ENCODE measurements at regions not wholly inside any gene's neighbourhood (a gene's known extent, or its start where the extent isn't known, plus 50 kb on each side); places are given as distances from the start of the nearest gene placed in this dataset.

DNA sequence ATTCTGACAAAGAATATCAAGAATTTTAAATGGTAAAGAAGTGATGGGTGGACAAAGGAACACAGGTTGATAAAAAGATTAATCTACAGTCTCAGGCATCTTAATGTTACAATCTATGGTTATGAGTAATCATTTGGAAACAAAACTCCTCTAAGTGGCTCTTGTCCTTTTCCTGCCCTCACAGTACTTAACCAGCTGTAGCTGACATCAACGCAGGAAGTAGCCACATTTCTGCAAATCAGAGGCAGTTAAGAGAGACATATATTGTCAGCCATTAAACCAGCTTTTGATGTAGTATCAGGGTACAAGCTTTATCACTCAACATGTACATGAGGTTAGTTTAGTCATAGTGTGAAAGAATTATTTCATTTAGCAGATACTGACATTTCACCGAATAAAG, 244.6 kb downstream of the NR4A2 start (continued):
- TF ChIP-seq, protein P1, sequence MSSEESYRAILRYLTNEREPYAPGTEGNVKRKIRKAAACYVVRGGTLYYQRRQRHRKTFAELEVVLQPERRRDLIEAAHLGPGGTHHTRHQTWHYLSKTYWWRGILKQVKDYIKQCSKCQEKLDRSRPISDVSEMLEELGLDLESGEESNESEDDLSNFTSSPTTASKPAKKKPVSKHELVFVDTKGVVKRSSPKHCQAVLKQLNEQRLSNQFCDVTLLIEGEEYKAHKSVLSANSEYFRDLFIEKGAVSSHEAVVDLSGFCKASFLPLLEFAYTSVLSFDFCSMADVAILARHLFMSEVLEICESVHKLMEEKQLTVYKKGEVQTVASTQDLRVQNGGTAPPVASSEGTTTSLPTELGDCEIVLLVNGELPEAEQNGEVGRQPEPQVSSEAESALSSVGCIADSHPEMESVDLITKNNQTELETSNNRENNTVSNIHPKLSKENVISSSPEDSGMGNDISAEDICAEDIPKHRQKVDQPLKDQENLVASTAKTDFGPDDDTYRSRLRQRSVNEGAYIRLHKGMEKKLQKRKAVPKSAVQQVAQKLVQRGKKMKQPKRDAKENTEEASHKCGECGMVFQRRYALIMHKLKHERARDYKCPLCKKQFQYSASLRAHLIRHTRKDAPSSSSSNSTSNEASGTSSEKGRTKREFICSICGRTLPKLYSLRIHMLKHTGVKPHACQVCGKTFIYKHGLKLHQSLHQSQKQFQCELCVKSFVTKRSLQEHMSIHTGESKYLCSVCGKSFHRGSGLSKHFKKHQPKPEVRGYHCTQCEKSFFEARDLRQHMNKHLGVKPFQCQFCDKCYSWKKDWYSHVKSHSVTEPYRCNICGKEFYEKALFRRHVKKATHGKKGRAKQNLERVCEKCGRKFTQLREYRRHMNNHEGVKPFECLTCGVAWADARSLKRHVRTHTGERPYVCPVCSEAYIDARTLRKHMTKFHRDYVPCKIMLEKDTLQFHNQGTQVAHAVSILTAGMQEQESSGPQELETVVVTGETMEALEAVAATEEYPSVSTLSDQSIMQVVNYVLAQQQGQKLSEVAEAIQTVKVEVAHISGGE (tag by site-specific recombination; conservative IDR thresholded peaks at IDR 0.05; ENCODE audit: low read depth) = no peak
- TF ChIP-seq ZNF664 (tag by site-specific recombination; IDR thresholded peaks at IDR 0.05) (no peak), GLI4 (tag by site-specific recombination; IDR thresholded peaks at IDR 0.05) (no peak)

DNA sequence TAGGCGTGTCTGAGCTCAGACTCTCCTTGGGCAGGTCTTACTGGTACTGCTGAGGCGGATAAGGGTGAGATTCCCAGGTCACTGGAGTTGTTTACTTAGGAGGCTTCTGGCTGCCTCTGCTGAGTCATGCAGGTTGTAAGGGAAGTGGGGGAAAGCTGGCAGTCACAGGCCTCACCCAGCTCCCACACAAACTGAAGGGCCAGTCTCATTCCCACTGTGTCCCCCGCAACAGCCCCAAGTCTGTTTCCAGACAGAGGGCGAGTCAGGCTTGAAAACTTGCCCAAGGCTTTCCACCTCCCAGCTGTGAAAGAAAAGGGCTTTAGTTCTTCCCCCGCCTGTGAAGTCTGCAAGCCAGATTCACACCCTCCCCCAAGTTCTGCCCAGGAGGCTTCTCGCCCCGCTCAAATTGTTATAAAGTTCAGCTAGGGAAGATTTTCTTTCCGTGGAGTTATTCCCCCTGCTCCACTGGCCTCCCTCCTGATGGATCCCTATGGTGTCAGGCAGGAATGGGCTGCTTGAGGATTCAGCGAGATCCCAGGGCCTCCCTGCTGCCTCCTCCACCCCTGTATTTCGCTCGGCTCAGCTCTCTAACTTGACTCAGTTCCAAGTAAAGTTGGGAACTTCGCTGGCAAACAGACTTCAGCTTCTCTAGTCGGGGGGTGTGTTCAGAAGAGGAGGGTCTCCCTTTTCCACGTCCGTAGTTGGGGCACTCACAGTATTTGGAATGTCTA, 248.6 kb downstream of the NR4A2 start:
- CTCF ChIA-PET = no interaction called here
- no peak for TF ChIP-seq ZBTB7A (tag by site-specific recombination; IDR thresholded peaks at IDR 0.05; ENCODE audit: low read depth)
- TF ChIP-seq ZNF600 (tag by site-specific recombination; IDR thresholded peaks at IDR 0.05) = no peak
- TF ChIP-seq, protein P2, sequence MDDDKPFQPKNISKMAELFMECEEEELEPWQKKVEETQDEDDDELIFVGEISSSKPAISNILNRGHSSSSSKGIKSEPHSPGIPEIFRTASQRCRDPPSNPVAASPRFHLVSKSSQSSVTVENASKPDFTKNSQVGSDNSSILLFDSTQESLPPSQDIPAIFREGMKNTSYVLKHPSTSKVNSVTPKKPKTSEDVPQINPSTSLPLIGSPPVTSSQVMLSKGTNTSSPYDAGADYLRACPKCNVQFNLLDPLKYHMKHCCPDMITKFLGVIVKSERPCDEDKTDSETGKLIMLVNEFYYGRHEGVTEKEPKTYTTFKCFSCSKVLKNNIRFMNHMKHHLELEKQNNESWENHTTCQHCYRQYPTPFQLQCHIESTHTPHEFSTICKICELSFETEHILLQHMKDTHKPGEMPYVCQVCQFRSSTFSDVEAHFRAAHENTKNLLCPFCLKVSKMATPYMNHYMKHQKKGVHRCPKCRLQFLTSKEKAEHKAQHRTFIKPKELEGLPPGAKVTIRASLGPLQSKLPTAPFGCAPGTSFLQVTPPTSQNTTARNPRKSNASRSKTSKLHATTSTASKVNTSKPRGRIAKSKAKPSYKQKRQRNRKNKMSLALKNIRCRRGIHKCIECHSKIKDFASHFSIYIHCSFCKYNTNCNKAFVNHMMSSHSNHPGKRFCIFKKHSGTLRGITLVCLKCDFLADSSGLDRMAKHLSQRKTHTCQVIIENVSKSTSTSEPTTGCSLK (tag by site-specific recombination; IDR thresholded peaks at IDR 0.05) = no peak
- no peak for TF ChIP-seq ZNF248 (tag by site-specific recombination; IDR thresholded peaks at IDR 0.05)
- TF ChIP-seq REPIN1 (tag by site-specific recombination; IDR thresholded peaks at IDR 0.05; ENCODE audit: low read depth) = no peak
- no peak for TF ChIP-seq ZFP3 (tag by site-specific recombination; IDR thresholded peaks at IDR 0.05; ENCODE audit: low read depth)
- no peak for TF ChIP-seq GLI2 (tag by site-specific recombination; IDR thresholded peaks at IDR 0.05; ENCODE audit: borderline replicate concordance, low read depth)
- TF ChIP-seq, protein P3, sequence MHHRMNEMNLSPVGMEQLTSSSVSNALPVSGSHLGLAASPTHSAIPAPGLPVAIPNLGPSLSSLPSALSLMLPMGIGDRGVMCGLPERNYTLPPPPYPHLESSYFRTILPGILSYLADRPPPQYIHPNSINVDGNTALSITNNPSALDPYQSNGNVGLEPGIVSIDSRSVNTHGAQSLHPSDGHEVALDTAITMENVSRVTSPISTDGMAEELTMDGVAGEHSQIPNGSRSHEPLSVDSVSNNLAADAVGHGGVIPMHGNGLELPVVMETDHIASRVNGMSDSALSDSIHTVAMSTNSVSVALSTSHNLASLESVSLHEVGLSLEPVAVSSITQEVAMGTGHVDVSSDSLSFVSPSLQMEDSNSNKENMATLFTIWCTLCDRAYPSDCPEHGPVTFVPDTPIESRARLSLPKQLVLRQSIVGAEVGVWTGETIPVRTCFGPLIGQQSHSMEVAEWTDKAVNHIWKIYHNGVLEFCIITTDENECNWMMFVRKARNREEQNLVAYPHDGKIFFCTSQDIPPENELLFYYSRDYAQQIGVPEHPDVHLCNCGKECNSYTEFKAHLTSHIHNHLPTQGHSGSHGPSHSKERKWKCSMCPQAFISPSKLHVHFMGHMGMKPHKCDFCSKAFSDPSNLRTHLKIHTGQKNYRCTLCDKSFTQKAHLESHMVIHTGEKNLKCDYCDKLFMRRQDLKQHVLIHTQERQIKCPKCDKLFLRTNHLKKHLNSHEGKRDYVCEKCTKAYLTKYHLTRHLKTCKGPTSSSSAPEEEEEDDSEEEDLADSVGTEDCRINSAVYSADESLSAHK (tag by site-specific recombination; IDR thresholded peaks at IDR 0.05) = no peak
- TF ChIP-seq, protein P4, sequence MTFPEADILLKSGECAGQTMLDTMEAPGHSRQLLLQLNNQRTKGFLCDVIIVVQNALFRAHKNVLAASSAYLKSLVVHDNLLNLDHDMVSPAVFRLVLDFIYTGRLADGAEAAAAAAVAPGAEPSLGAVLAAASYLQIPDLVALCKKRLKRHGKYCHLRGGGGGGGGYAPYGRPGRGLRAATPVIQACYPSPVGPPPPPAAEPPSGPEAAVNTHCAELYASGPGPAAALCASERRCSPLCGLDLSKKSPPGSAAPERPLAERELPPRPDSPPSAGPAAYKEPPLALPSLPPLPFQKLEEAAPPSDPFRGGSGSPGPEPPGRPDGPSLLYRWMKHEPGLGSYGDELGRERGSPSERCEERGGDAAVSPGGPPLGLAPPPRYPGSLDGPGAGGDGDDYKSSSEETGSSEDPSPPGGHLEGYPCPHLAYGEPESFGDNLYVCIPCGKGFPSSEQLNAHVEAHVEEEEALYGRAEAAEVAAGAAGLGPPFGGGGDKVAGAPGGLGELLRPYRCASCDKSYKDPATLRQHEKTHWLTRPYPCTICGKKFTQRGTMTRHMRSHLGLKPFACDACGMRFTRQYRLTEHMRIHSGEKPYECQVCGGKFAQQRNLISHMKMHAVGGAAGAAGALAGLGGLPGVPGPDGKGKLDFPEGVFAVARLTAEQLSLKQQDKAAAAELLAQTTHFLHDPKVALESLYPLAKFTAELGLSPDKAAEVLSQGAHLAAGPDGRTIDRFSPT (tag by site-specific recombination; IDR thresholded peaks at IDR 0.05) = no peak

More for the DNA sequence above, 248.6 kb downstream of the NR4A2 start:
- Histone ChIP-seq H3K36me3 (ENCODE audit: control insufficient read depth in 2 of 2, insufficient read depth in 1 of 2, low read length in 2 of 2) (no peaks in the 10 kb centered on the region), H3K4me3 (ENCODE audit: low read depth, low read length) (no peak overlapping the region), H3K9me3 (ENCODE audit: control insufficient read depth, insufficient read depth, low read depth, low read length) (no peaks in the 10 kb centered on the region), H3K4me1 (ENCODE audit: control insufficient read depth, insufficient read depth, low read length) (no peaks in the 10 kb centered on the region), H3K27ac (ENCODE audit: extremely low read depth, low read depth, low read length) (no peak overlapping the region)
- POLR2A ChIA-PET = no interaction called here
